ENCODE measurements at regions not wholly inside any gene's neighbourhood (a gene's known extent, or its start where the extent isn't known, plus 50 kb on each side); places are given as distances from the start of the nearest gene placed in this dataset.
"Not testable (repeated sequence)": the region's sequence is repeated elsewhere in the genome, so short reads cannot be mapped to it uniquely, and the experiment has no call there.

DNA sequence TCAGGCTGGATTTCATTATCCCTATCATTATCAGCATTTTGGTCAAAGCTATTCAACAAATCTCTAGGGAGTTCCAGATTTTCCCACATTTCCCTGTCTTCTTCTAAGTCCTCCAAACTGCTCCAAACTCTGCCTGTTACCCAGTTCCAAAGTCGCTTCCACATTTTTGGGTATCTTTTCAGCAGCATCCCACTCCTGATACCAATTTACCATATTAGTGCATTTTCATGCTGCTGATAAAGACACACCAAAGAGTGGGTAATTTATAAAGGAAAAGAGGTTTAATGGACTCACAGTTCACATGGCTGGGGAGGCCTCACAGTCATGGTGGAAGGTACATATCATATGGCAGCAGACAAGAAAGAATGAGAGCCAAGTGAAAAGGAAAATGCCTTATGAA, 132.8 kb upstream of the SLC7A11 start:
- TF ChIP-seq POLR2A (IDR thresholded peaks at IDR 0.05; ENCODE audit: extremely low read depth, insufficient read length) (no peak), CTCF (IDR thresholded peaks at IDR 0.05; ENCODE audit: low read depth, low read length) (no peak), MAX (IDR thresholded peaks at IDR 0.05; ENCODE audit: low read depth, low read length) (no peak)
- no peak overlapping the region for H3K4me3 ChIP-seq (ENCODE audit: low read depth, low read length)
- DNase-seq (ENCODE audit: low read depth), result no peak

- no peak for DNase-seq (ENCODE audit: low read depth)
- TF ChIP-seq CTCF (IDR thresholded peaks at IDR 0.05; ENCODE audit: low read depth, low read length) (no peak), MAX (IDR thresholded peaks at IDR 0.05; ENCODE audit: low read depth, low read length) (no peak), MYC (IDR thresholded peaks at IDR 0.05; ENCODE audit: low read depth, low read length) (no peak), POLR2A (IDR thresholded peaks at IDR 0.05; ENCODE audit: extremely low read depth, insufficient read length) (no peak)
- no peak overlapping the region for H3K4me3 ChIP-seq (ENCODE audit: low read depth, low read length)
Observed at GRCh38 chr4:138367942-138368341, 125.8 kb upstream of the SLC7A11 start.

DNA sequence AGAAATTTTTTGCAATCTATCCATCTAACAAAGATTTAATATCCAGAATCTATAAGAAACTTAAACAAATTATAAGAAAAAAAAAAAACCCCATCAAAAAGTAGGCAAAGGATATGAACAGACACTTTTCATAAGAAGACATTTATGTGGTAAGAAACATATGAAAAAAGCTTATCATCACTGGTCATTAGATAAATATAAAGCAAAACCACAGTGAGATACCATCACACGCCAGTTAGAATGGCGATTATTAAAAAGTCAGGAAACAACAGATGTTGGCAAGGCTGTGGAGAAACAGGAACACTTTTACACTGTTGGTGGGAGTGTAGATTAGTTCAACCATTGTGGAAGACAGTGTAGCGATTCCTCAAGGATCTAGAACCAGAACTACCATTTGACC, 110.3 kb upstream of the SLC7A11 start:
- DNase-seq (ENCODE audit: low read depth); H3K4me3 ChIP-seq (ENCODE audit: low read depth, low read length): not testable (repeated sequence)

GRCh38 chr4:138348055-138348454, 105.9 kb upstream of the SLC7A11 start:
- peak; percentile 55 for DNase-seq (ENCODE audit: low read depth)
- TF ChIP-seq MYC (IDR thresholded peaks at IDR 0.05; ENCODE audit: low read depth, low read length) (no peak), MAX (IDR thresholded peaks at IDR 0.05; ENCODE audit: low read depth, low read length) (peak; percentile 38; the same call in 1 of the 2 replicates)
- no peak overlapping the region for H3K4me3 ChIP-seq (ENCODE audit: low read depth, low read length)

GRCh38 chr4:138347561-138347960, 105.4 kb upstream of the SLC7A11 start:
- DNase-seq (ENCODE audit: low read depth), result no peak
- H3K4me3 ChIP-seq (ENCODE audit: low read depth, low read length), result no peak overlapping the region
- TF ChIP-seq POLR2A (IDR thresholded peaks at IDR 0.05; ENCODE audit: extremely low read depth, insufficient read length), result no peak
- no peak for TF ChIP-seq CTCF (IDR thresholded peaks at IDR 0.05; ENCODE audit: low read depth, low read length)
- no peak for TF ChIP-seq MAX (IDR thresholded peaks at IDR 0.05; ENCODE audit: low read depth, low read length)

DNA sequence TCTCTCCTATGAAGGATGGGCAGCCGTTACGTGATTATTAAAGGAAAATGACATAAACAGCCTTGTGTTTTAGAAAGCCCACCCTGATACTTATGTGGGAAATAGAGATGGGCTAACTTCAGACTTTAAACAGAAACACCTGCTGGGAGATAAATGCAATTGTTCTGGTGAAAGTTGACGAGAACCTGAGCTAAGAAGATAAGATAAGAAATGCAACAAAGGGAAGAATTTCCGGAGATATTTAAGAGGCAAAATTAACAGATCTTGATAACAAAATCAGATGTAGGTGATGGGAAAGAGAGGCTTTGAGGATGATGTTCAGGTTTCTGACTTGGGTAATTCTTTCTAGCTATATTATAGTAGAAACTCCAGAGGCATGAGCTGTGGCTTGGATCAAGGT, 102.7 kb upstream of the SLC7A11 start:
- no peak for TF ChIP-seq MAX (IDR thresholded peaks at IDR 0.05; ENCODE audit: low read depth, low read length)
- no peak for TF ChIP-seq CTCF (IDR thresholded peaks at IDR 0.05; ENCODE audit: low read depth, low read length)
- no peak for TF ChIP-seq POLR2A (IDR thresholded peaks at IDR 0.05; ENCODE audit: extremely low read depth, insufficient read length)
- no peak for TF ChIP-seq MYC (IDR thresholded peaks at IDR 0.05; ENCODE audit: low read depth, low read length)
- no peak overlapping the region for H3K4me3 ChIP-seq (ENCODE audit: low read depth, low read length)
- DNase-seq (ENCODE audit: low read depth), result no peak

DNA sequence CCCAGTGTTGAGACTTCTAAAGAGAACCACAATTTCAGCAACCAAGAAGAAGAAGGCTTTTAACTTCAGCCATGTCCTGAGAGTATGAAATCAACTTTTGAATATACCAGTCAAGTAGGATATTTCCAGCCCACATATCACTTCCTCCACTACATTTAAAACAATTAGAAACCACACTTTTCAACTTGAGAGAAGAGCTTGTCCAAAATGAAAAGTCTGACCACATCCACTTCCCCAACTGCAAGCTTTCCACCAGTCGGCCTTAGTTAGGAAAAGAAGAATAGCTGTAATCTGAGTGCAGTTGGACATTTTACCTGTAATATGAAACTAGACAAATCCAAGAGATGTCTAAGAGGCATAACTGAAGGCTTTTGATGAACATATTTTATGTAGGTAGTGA, 101.9 kb upstream of the SLC7A11 start:
- H3K4me3 ChIP-seq (ENCODE audit: low read depth, low read length), result no peak overlapping the region
- peak; percentile 65 for DNase-seq (ENCODE audit: low read depth)
- no peak for TF ChIP-seq MYC (IDR thresholded peaks at IDR 0.05; ENCODE audit: low read depth, low read length)
- TF ChIP-seq MAX (IDR thresholded peaks at IDR 0.05; ENCODE audit: low read depth, low read length), result no peak
- TF ChIP-seq POLR2A (IDR thresholded peaks at IDR 0.05; ENCODE audit: extremely low read depth, insufficient read length), result no peak
- TF ChIP-seq CTCF (IDR thresholded peaks at IDR 0.05; ENCODE audit: low read depth, low read length), result no peak
